ENCODE measurements at regions not wholly inside any gene's neighbourhood (a gene's known extent, or its start where the extent isn't known, plus 50 kb on each side); places are given as distances from the start of the nearest gene placed in this dataset.

- TF ChIP-seq POLR2AphosphoS5 (IDR thresholded peaks at IDR 0.05; ENCODE audit: low read depth, low read length): no peak
- no peak for TF ChIP-seq XBP1 (CRISPR knock-in tag; IDR thresholded peaks at IDR 0.05)
These were observed 165.7 kb upstream of the SLC14A2 start for GRCh38 chr18:45449418-45450227.
